H1 (cell line): ENCODE measurements at regions not wholly inside any gene's neighbourhood (a gene's known extent, or its start where the extent isn't known, plus 50 kb on each side); places are given as distances from the start of the nearest gene placed in this dataset.

Experiments used
- BCL11A ChIP-seq, 2 experiments: IDR thresholded peaks; one replicate each; pipeline ENCODE4 v1.6.1; 2011; ENCODE audit warnings: low read depth in 2 of 2, low read length in 2 of 2, mild to moderate bottlenecking in 2 of 2
- CEBPB ChIP-seq: IDR thresholded peaks from 2 replicates; pipeline ENCODE4 v1.6.1; 2012; ENCODE audit warnings: low read depth, low read length
- NANOG ChIP-seq: IDR thresholded peaks from 2 replicates; pipeline ENCODE4 v1.6.1; 2011; ENCODE audit warnings: low read length, low read depth, mild to moderate bottlenecking, inconsistent platforms; ENCODE audit not compliant: insufficient read depth, poor library complexity, severe bottlenecking
- RXRA ChIP-seq: IDR thresholded peaks from 2 replicates; pipeline ENCODE4 v1.6.1; 2011; ENCODE audit warnings: low read depth, mild to moderate bottlenecking, low read length, moderate library complexity; ENCODE audit not compliant: insufficient read depth
- TBP ChIP-seq: IDR thresholded peaks from 2 replicates; pipeline ENCODE4 v1.6.1; 2011; ENCODE audit warnings: low read depth, low read length, improper control_type of control experiment
- TEAD4 ChIP-seq: IDR thresholded peaks from 2 replicates; pipeline ENCODE4 v1.6.1; 2012; ENCODE audit warnings: low read depth, low read length, inconsistent platforms, mixed read lengths
- TF ChIP-seq, protein P1 (sequence below), 3 experiments: IDR thresholded peaks; 1 replicate in 2 of 3; 2 replicates in 1 of 3; pipeline versions ENCODE4 v1.5.1 to v1.6.1; 2011; ENCODE audit warnings: low read length in 3 of 3, mild to moderate bottlenecking in 3 of 3, inconsistent platforms in 2 of 3, low read depth in 1 of 3, moderate library complexity in 1 of 3; ENCODE audit not compliant: insufficient read depth in 1 of 3; ENCODE audit errors: control extremely low read depth in 1 of 3

DNA sequence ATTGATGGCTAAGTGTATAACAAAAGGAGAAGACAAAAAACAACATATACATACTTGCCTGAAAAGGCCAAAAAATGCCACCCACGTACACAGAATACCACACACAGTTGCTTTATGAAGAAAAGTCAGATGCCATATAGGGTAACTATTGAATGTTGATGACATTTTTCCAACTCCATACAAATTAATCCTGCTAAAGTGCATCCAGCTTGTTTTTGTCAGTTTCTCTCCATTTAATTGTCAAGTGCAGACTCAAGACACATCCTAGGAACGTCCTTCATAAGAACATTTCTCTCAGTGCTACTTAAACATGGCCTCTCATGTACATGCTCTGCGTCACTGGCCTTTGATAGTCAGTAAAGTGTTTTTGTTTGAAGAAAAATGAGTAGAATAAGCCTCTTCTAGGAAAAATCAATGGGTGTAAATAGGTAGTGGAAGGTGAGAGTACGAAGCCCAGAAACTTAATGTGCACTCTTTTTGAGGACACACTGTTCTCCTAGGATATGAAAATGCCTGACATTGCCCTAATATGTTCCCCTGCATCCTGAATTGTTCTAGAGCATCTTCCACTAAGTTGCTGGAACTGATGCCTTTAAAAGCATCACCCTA, 267.4 kb upstream of the ATP11B start (continued):
- TF ChIP-seq RXRA, result no peak
- no peak for TF ChIP-seq NANOG
- no peak for TF ChIP-seq TEAD4
- TF ChIP-seq, protein P1, sequence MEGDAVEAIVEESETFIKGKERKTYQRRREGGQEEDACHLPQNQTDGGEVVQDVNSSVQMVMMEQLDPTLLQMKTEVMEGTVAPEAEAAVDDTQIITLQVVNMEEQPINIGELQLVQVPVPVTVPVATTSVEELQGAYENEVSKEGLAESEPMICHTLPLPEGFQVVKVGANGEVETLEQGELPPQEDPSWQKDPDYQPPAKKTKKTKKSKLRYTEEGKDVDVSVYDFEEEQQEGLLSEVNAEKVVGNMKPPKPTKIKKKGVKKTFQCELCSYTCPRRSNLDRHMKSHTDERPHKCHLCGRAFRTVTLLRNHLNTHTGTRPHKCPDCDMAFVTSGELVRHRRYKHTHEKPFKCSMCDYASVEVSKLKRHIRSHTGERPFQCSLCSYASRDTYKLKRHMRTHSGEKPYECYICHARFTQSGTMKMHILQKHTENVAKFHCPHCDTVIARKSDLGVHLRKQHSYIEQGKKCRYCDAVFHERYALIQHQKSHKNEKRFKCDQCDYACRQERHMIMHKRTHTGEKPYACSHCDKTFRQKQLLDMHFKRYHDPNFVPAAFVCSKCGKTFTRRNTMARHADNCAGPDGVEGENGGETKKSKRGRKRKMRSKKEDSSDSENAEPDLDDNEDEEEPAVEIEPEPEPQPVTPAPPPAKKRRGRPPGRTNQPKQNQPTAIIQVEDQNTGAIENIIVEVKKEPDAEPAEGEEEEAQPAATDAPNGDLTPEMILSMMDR (IDR thresholded peaks at IDR 0.05; ENCODE audit: control extremely low read depth in 1 of 3, insufficient read depth in 1 of 3, low read depth in 1 of 3, low read length in 3 of 3), result no peak
- no peak for TF ChIP-seq CEBPB
- TF ChIP-seq BCL11A (IDR thresholded peaks at IDR 0.05; ENCODE audit: low read depth in 2 of 2, low read length in 2 of 2), result no peak
- no peak for TF ChIP-seq TBP
- TF ChIP-seq, all 59 proteins: peak for 0
